ENCODE measurements at regions not wholly inside any gene's neighbourhood (a gene's known extent, or its start where the extent isn't known, plus 50 kb on each side); places are given as distances from the start of the nearest gene placed in this dataset.

GRCh38 chr2:79223539-79223938 is 64.0 kb upstream of the REG3A start:
- TF ChIP-seq CTCF (conservative IDR thresholded peaks at IDR 0.05; ENCODE audit: low read length) (peak; percentile 38; the same call in 1 of the 2 replicates), EZH2phosphoT487 (IDR thresholded peaks at IDR 0.05; ENCODE audit: borderline replicate concordance, low read depth, low read length) (no peak)

Data from OCI-LY7 (cell line).